ENCODE measurements at regions not wholly inside any gene's neighbourhood (a gene's known extent, or its start where the extent isn't known, plus 50 kb on each side); places are given as distances from the start of the nearest gene placed in this dataset.

GRCh38 chr5:116900793-116901192 lies 326.2 kb upstream of the SEMA6A start:
- TF ChIP-seq POLR2A (IDR thresholded peaks at IDR 0.05; ENCODE audit: low read depth, low read length) (no peak), POLR2AphosphoS5 (IDR thresholded peaks at IDR 0.05; ENCODE audit: low read depth, low read length) (no peak), POU2F2 (IDR thresholded peaks at IDR 0.05; ENCODE audit: low read depth, low read length) (no peak), TAF1 (IDR thresholded peaks at IDR 0.05; ENCODE audit: low read depth, low read length) (no peak), PAX5 (IDR thresholded peaks at IDR 0.05; ENCODE audit: insufficient read depth, low read length, severe bottlenecking) (no peak)
